K562 (cell line): ENCODE measurements at regions not wholly inside any gene's neighbourhood (a gene's known extent, or its start where the extent isn't known, plus 50 kb on each side); places are given as distances from the start of the nearest gene placed in this dataset.

Experiments used
- ATAC-seq: fragments of 200-7000 bp; cut with Tn5 transposase; 3 replicates; pipeline ENCODE4 v1.9.1; 2020; ENCODE audit warnings: moderate library complexity
- BruUV-seq: library from RNA; stranded (reverse); fragments of 400-500 nt; replicated peaks from 2 replicates; lab custom pipeline; 2021; lab: Mats Ljungman, UMichigan
- CTCF ChIA-PET: fragments of 300-600 bp; formaldehyde crosslinking; extraction: SDS; loops from one replicate; lab custom pipeline; 2021; ENCODE audit warnings: low intra/inter-chr PET ratio; lab: Yijun Ruan, JAX
- POLR2A ChIA-PET: fragments of 300-600, 350-650 bp; sonication (Branson Sonifier 250); formaldehyde crosslinking; extraction: SDS; loops from one replicate; lab custom pipeline; 2021; ENCODE audit warnings: antibody characterized with exemption, inconsistent platforms; lab: Yijun Ruan, JAX
- DNase-seq, 4 experiments: peaks; one replicate each; pipeline versions ENCODE4 v3.0.0 to v3.0.0-alpha.2; 2011 to 2018; ENCODE audit warnings: low spot score in 3 of 4, mixed read lengths in 3 of 4; ENCODE audit errors: extremely low read depth in 1 of 4
- FAIRE-seq: peaks from 2 replicates; lab custom pipeline; 2011; peaks lifted over from hg19 to GRCh38; lab: Jason Lieb, UNC
- H2AFZ ChIP-seq: 2 replicates; pipeline ENCODE4 v1.6.0; 2011; ENCODE audit warnings: low read depth, low read length, control low read depth, inconsistent platforms
- H3K27ac ChIP-seq: fragments of 200-600 bp; 3 replicates; pipeline ENCODE4 v1.8.0; 2011; ENCODE audit warnings: low read depth, mild to moderate bottlenecking, control low read depth, inconsistent platforms, low read length, moderate library complexity, mixed read lengths; ENCODE audit errors: extremely low read depth
- H3K27me3 ChIP-seq, 2 experiments: fragments of 300-600 bp in 1 of 2; 2 replicates in 1 of 2; 3 replicates in 1 of 2; pipeline versions ENCODE4 v1.6.0 to v1.8.0; 2011; ENCODE audit warnings: inconsistent platforms in 2 of 2, low read length in 2 of 2, mild to moderate bottlenecking in 1 of 2, mixed read lengths in 1 of 2, moderate library complexity in 1 of 2; ENCODE audit not compliant: control insufficient read depth in 2 of 2, insufficient read depth in 2 of 2
- H3K36me3 ChIP-seq: fragments of 300-600 bp; 3 replicates; pipeline ENCODE4 v1.8.0; 2011; ENCODE audit warnings: mild to moderate bottlenecking, low read length, inconsistent platforms; ENCODE audit not compliant: control insufficient read depth, insufficient read depth
- H3K4me1 ChIP-seq, 2 experiments: fragments of 200-600 bp in 1 of 2; replicated peaks in 1 of 2; 2 replicates in 1 of 2; 3 replicates in 1 of 2; pipeline versions ENCODE4 v1.5.1 to v1.8.0; 2011; ENCODE audit warnings: inconsistent platforms in 2 of 2, low read length in 2 of 2, mild to moderate bottlenecking in 1 of 2, mixed read lengths in 1 of 2, moderate library complexity in 1 of 2; ENCODE audit not compliant: control insufficient read depth in 2 of 2, insufficient read depth in 2 of 2
- H3K4me2 ChIP-seq: 2 replicates; pipeline ENCODE4 v1.6.1; 2011; ENCODE audit warnings: low read length, control low read depth, inconsistent platforms, mixed read lengths; ENCODE audit not compliant: insufficient read depth
- H3K4me3 ChIP-seq: fragments of 200-600 bp; sonication (generic), shearing (Covaris generic); 2 replicates; pipeline ENCODE4 v1.5.1; 2016; ENCODE audit warnings: control low read depth, inconsistent platforms
- H3K79me2 ChIP-seq: fragments of 200-600 bp; 3 replicates; pipeline ENCODE4 v1.8.0; 2011; ENCODE audit warnings: low read length, inconsistent platforms; ENCODE audit not compliant: control insufficient read depth, insufficient read depth
- H3K9ac ChIP-seq, 2 experiments: 2 replicates each; pipeline versions ENCODE4 v1.6.0 to v1.6.1; 2011; ENCODE audit warnings: low read depth in 2 of 2, low read length in 2 of 2, control low read depth in 1 of 2, inconsistent platforms in 1 of 2, mild to moderate bottlenecking in 1 of 2, mixed read lengths in 1 of 2; ENCODE audit not compliant: insufficient read depth in 1 of 2
- H3K9me1 ChIP-seq: one replicate; pipeline ENCODE4 v1.6.0; 2011; ENCODE audit warnings: inconsistent platforms, mild to moderate bottlenecking, low read length, moderate library complexity; ENCODE audit not compliant: control insufficient read depth, insufficient read depth
- H3K9me3 ChIP-seq: replicated peaks from 2 replicates; pipeline ENCODE4 v1.5.1; 2011; ENCODE audit warnings: low read depth, low read length, inconsistent platforms; ENCODE audit not compliant: control insufficient read depth, insufficient read depth
- H4K20me1 ChIP-seq: replicated peaks from 2 replicates; pipeline ENCODE4 v1.6.1; 2011; ENCODE audit warnings: low read length, inconsistent platforms, mixed read lengths; ENCODE audit not compliant: control insufficient read depth, insufficient read depth
- BCLAF1 ChIP-seq, 2 experiments: fragments of 450-650 bp in 1 of 2; IDR thresholded peaks; 2 replicates each; pipeline ENCODE4 v1.6.1; 2011 to 2017; ENCODE audit warnings: low read depth in 2 of 2, antibody characterized with exemption in 1 of 2, borderline replicate concordance in 1 of 2, low read length in 1 of 2, mild to moderate bottlenecking in 1 of 2, mixed read lengths in 1 of 2; ENCODE audit not compliant: control insufficient read depth in 1 of 2
- FOXM1 ChIP-seq, 2 experiments: fragments of 450-650 bp in 1 of 2; sonication (generic) in 1 of 2; formaldehyde crosslinking in 1 of 2; IDR thresholded peaks; 2 replicates each; pipeline versions ENCODE4 v1.6.1 to v1.9.0; 2017 to 2022; ENCODE audit warnings: low read depth in 2 of 2, mild to moderate bottlenecking in 2 of 2, missing genetic modification reagents in 1 of 2, moderate library complexity in 1 of 2
- HLTF ChIP-seq: fragments of 450-650 bp; IDR thresholded peaks from 2 replicates; pipeline ENCODE4 v1.6.1; 2016
- MAZ ChIP-seq, 2 experiments: fragments of 450-650 bp in 1 of 2; sonication (generic) in 1 of 2; formaldehyde crosslinking; IDR thresholded peaks in 1 of 2; conservative IDR thresholded peaks in 1 of 2; 2 replicates each; pipeline versions ENCODE4 v1.4.0 to v1.5.0; 2020; ENCODE audit warnings: mild to moderate bottlenecking in 1 of 2, missing genetic modification reagents in 1 of 2
- PML ChIP-seq: IDR thresholded peaks from 2 replicates; pipeline ENCODE4 v1.6.1; 2012; ENCODE audit warnings: low read length, inconsistent platforms
- STAG1 ChIP-seq: sonication (generic); formaldehyde crosslinking; IDR thresholded peaks from 2 replicates; pipeline ENCODE4 v1.5.0; 2020; ENCODE audit warnings: missing genetic modification reagents, borderline replicate concordance
- TFE3 ChIP-seq: fragments of 450-650 bp; formaldehyde crosslinking; IDR thresholded peaks from 2 replicates; pipeline ENCODE4 v1.4.0; 2020; ENCODE audit warnings: mild to moderate bottlenecking, mixed read lengths
- ZNF146 ChIP-seq: IDR thresholded peaks from one replicate; pipeline ENCODE4 v1.6.1; 2018; ENCODE audit warnings: missing compliant biosample characterization; ENCODE audit not compliant: unreplicated experiment
- WGBS: fragments of 100-300 bp; shearing (Covaris generic); methylation state at CpG from one replicate; pipeline ENCODE4 v1.1.6; 2016; ENCODE audit warnings: low coverage, mixed read lengths; ENCODE audit not compliant: insufficient coverage; ENCODE audit errors: missing lambda C conversion rate; 5-methylcytosine and 5-hydroxymethylcytosine counted together
- in situ Hi-C: fragments of 300-500 bp; cut with MboI; formaldehyde crosslinking; loops from 4 replicates; pipeline ENCODE4 v1.15.0; 2018; ENCODE audit warnings: inconsistent platforms, mixed read lengths
- intact Hi-C: fragments of 100-400 bp; cut with micrococcal nuclease; formaldehyde crosslinking; loops from 2 replicates; pipeline ENCODE4 v1.14.2; 2022

- WGBS = 3% methylated on average over 21 of the region's 21 CpGs
- Histone ChIP-seq H4K20me1 (0 out of 2 replicates have a peak, but pooled peaks cover 3% of the 10 kb centered on the region), H3K4me1 (no peaks in the 10 kb centered on the region), H3K27me3 (peaks cover 29 to 97% of the 10 kb centered on the region in 2 experiments), H3K79me2 (no peaks in the 10 kb centered on the region)
- no peak for FAIRE-seq
- no TSS peak for BruUV-seq
- CTCF ChIA-PET = no interaction called here
- TF ChIP-seq STAG1 (CRISPR knock-in tag) (0 out of 2 replicates have a peak, but pooled peaks have one; percentile 7), HLTF (no peak)
- TF ChIP-seq, all 486 proteins: peak for 1
- in situ Hi-C loops (no loop called here), intact Hi-C loops (no loop called here)
- Histone ChIP-seq H3K4me3 (no peak overlapping the region), H3K36me3 (no peaks in the 10 kb centered on the region), H3K27ac (no peak overlapping the region), H3K9me3 (no peaks in the 10 kb centered on the region), H2AFZ (no peak overlapping the region), H3K9me1 (no peaks in the 10 kb centered on the region), H3K9ac (no peak overlapping the region), H3K4me2 (no peak overlapping the region)
- POLR2A ChIA-PET = interaction anchor here (1.0 kb wide), 1 partner anchor 20 kb away, joined by 5 read pairs; no protein-coding TSS in a partner anchor
- DNase-seq = no peak
- no peak; the same call in 2 of the 3 replicates for ATAC-seq
Observed at GRCh38 chr1:11355559-11356475, 82.8 kb downstream of the UBIAD1 start.

GRCh38 chr1:11357276-11357675 is 84.3 kb downstream of the UBIAD1 start:
- peaks cover 32 to 96% of the 10 kb centered on the region in 2 experiments for H3K27me3 ChIP-seq
- FAIRE-seq = no peak
- no peak overlapping the region for H3K4me2 ChIP-seq
- H3K79me2 ChIP-seq = no peaks in the 10 kb centered on the region
- H3K9me3 ChIP-seq = no peaks in the 10 kb centered on the region
- H3K27ac ChIP-seq = no peak overlapping the region
- in situ Hi-C loops = no loop called here
- no peak overlapping the region for H3K9ac ChIP-seq
- H2AFZ ChIP-seq = no peak overlapping the region
- 2% methylated on average over 15 of the region's 15 CpGs for WGBS
- ChIA-PET POLR2A (interaction anchor here (0.6 to 0.7 kb wide), 2 partner anchors 109 to 143 kb away, joined by 3 read pairs; no protein-coding TSS in a partner anchor), CTCF (no interaction called here)
- ATAC-seq = no peak
- intact Hi-C loops = no loop called here
- no peak overlapping the region for H3K4me3 ChIP-seq
- 0 out of 2 replicates have a peak, but pooled peaks cover 3% of the 10 kb centered on the region for H4K20me1 ChIP-seq
- no peaks in the 10 kb centered on the region for H3K9me1 ChIP-seq
- H3K4me1 ChIP-seq = no peaks in the 10 kb centered on the region
- no peaks in the 10 kb centered on the region for H3K36me3 ChIP-seq
- no peak for DNase-seq
- BruUV-seq = no TSS peak
- TF ChIP-seq ZNF146 (CRISPR knock-in tag) = no peak
- TF ChIP-seq PML = no peak
- TF ChIP-seq MAZ (CRISPR knock-in tag; conservative IDR thresholded peaks at IDR 0.05 in 1 of 2, IDR thresholded peaks at IDR 0.05 in 1 of 2) = no peak
- no peak for TF ChIP-seq FOXM1 (IDR thresholded peaks at IDR 0.05; ENCODE audit: low read depth)
- TF ChIP-seq FOXM1 (CRISPR knock-in tag; IDR thresholded peaks at IDR 0.05; ENCODE audit: low read depth) = no peak
- no peak for TF ChIP-seq TFE3 (CRISPR knock-in tag)
- no peak for TF ChIP-seq BCLAF1 (IDR thresholded peaks at IDR 0.05; ENCODE audit: borderline replicate concordance in 1 of 2, control insufficient read depth in 1 of 2, low read depth in 2 of 2, low read length in 1 of 2)
